ENCODE measurements at regions not wholly inside any gene's neighbourhood (a gene's known extent, or its start where the extent isn't known, plus 50 kb on each side); places are given as distances from the start of the nearest gene placed in this dataset.
"Not testable (repeated sequence)": the region's sequence is repeated elsewhere in the genome, so short reads cannot be mapped to it uniquely, and the experiment has no call there.

DNA sequence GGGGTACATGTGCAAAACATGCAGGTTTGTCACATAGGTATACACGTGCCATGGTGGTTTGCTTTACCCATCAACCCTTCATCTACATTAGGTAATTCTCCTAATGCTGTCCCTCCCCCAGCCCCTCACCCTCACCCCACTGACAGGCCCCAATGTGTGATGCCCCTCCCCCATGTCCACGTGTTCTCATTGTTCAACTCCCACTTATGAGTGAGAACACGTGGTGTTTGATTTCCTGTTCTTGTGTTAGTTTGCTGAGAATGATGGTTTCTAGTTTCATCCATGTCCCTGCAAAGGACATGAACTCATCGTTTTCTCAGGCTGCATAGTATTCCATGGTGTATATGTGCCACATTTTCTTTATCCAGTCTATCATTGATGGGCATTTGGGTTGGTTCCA is 232.9 kb upstream of the RASGRP1 start:
- intact Hi-C loops (cut with micrococcal nuclease) = not testable (repeated sequence)

DNA sequence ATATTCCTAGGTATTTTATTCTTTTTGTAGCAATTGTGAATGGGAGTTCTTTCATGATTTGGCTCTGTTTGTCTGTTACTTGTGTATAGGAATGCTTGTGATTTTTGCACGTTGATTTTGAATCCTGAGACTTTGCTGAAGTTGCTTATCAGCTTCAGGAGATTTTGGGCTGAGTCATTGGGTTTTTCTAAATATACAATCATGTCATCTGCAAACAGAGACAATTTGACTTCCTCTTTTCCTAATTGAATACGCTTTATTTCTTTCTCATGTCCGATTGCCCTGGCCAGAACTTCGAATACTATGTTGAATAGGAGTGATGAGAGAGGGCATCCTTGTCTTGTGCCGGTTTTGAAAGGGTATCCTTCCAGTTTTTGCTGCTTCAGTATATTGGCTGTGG is 234.6 kb upstream of the RASGRP1 start:
- intact Hi-C loops (cut with micrococcal nuclease) = not testable (repeated sequence)

DNA sequence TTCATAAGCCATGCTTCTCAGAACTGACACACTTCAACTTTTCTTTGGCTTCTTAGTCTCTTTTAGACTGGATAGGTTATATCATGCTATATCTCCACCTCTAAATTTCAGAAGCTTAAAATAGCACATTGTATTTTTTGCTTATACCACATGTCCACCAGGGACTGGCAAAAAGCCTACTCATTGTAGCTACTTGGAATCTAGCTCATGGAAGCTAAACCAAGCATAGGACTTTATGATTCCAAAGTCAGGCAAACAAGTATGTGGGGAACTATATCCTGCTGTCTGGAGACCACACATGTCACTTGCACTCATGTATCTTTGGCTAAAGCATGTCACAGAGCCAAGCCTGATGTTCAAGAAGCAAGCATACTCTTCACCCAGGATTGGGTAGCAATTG is 245.0 kb upstream of the RASGRP1 start:
- intact Hi-C loops (cut with micrococcal nuclease) = no loop called here

DNA sequence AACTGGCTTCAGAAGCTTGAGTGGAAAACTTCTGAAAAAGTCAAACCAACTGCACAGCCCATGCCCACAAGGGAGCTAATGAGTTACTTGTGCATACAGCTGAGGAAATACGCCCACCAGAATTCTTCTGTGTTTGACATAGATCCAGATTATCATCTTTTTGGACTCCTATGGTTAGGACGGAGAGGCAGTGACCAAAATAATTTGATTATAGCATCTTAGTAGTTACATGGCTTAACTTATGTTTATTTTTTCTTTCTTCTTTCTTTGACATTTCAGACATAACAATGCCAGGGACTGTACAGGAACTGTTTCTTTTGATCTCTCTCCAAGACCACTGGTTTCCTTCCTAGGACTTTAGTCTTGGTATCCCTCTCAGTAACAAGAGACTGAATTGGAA is 246.1 kb upstream of the RASGRP1 start:
- intact Hi-C loops (cut with micrococcal nuclease) = no loop called here

DNA sequence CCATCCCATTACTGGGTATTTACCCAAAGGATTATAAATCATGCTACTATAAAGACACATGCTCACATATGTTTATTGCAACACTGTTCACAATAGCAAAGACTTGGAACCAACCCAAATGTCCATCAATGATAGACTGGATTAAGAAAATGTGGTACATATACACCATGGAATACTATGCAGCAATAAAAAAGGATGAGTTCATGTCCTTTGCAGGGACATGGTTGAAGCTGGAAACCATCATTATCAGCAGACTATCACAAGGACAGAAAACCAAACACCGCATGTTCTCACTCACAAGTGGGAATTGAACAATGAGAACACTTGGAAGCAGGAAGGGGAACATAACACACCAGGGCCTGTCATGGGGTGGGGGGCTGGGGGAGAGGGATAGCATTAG is 249.6 kb upstream of the RASGRP1 start:
- intact Hi-C loops (cut with micrococcal nuclease) = not testable (repeated sequence)

DNA sequence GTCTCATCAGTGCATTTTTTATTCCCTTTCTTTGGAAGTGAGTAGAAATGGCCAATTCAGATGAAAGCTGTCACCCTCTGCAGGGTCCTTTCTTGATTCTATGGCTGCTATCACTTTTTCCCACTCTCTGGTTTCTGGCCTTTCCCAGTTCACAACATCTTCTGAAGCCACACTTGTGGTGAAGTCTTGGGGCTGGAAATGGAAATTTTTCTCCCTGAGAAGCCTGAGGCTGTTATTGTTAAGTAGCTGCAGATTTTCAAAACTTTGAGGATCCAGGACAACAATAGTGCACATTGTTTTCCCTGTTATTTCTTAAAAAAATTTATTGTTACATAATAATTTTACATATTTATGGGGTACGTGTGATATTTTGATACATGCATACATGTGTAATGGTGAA is 250.3 kb upstream of the RASGRP1 start:
- intact Hi-C loops (cut with micrococcal nuclease) = loop anchor here (5.0 kb wide), 2 partner anchors 108 to 942 kb away; no protein-coding TSS in a partner anchor

DNA sequence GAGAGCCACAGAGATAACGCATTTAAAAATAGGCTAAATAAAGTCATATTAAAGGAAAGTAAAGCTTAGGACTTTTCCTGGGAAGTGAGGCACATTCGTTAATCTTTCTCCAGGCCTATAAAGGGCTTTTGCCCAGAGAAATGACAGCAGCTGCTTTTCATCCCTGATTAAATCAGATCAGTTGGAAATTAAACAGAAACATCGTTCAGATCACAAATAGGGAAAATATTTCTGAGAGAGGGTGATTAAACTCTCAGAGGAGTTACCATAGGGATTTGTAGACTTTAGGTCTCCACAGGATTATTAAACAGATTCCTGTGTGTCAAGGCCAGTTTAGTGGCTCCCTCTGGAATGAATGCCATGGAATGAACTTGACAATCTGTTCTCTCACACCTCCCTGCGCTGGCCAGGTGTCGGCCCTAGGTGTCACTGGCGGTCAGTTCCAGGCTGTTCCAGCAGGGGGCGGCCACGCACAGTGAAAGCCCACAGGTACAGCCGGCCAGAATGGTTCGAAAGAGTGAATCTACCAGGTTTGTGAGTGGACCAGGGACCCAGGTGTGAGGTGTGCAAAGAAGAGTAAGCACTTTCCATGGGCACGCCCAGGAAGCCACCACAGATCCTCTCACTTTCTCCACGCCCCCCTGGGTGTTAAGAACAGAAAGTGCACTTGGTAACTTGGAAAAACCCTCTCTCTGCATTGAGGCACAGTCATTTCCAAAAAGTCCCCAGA is 253.0 kb upstream of the RASGRP1 start:
- intact Hi-C loops (cut with micrococcal nuclease) = loop anchor here (1.0 to 5.0 kb wide), 4 partner anchors 110 to 940 kb away; no protein-coding TSS in a partner anchor

DNA sequence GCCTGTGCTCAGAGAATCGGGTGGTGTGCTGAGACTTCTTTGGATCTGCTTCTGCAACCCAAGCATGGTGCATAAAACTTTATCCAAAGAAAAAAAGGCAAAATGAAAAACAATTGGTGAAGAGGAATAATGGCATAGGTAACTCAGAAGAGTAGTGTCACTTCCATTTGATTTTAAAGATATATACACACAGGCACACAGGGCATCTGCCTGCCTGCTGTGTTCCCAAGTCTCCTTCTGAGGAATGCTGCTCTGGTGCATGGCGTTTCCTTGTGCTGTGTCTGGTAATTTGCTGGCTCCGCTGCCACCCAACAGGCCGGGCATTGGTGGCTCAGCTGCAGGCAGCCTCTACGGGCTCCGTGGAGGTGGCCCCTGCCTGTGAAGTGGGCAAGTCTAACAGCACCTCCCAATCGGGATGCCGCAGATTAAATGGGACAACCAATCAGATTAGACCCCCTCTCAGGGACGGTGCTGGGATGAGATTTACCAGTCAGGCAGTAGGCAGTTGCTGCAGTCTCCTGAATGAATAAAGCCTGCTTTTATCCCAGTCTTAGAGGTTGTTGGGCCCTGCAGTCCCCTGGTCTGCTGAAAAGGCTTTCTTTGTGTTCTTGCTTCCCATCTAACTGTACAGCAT is 253.7 kb upstream of the RASGRP1 start:
- intact Hi-C loops (cut with micrococcal nuclease) = loop anchor here (5.0 kb wide), 2 partner anchors 111 to 939 kb away; no protein-coding TSS in a partner anchor

DNA sequence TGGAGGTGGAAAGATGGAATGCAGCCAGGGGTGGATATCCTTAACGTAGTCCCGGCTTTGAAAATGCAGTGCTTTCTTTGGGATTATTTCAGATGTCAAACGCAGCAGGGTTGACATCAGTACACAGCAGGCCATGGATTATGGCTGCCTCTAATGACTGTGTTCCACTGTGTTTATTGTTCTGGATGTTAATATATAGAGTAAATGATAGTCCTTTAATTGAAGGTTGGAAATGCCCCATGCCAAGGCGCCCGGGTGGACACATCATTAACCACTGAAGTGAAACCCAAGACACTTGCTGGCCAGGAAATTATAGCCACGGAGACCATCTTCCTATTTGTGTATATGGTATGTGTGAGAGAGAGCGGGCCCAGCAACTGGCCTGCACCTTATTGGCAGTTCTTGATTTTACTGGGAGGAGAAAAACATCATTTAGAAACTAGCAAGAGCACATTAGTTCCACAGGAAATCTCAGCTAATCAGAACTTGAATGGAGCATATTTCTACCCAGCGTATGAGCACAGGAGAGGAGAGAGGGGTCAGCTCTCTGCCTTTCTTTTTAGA is 254.9 kb upstream of the RASGRP1 start:
- intact Hi-C loops (cut with micrococcal nuclease) = loop anchor here (5.0 kb wide), 2 partner anchors 112 to 938 kb away; no protein-coding TSS in a partner anchor

DNA sequence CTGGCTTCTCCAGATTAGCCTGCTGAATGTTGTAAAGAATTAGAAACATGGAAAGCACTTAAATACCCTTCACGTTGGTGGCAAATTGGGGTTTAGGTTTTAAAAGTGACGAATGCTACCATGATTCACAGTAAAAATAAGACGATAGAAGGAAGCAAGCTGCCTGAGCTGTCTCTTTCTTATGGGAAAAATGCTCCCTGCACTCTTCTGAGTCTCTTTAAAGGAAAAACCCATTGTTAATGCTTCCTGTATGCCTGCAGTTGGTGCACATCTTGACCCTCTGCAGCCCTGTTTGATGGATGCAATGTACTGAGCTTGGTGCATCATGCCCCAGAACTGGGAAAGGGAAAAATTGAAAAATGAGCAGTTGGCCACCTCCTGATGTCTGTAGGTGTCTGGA is 258.6 kb upstream of the RASGRP1 start:
- intact Hi-C loops (cut with micrococcal nuclease) = no loop called here

DNA sequence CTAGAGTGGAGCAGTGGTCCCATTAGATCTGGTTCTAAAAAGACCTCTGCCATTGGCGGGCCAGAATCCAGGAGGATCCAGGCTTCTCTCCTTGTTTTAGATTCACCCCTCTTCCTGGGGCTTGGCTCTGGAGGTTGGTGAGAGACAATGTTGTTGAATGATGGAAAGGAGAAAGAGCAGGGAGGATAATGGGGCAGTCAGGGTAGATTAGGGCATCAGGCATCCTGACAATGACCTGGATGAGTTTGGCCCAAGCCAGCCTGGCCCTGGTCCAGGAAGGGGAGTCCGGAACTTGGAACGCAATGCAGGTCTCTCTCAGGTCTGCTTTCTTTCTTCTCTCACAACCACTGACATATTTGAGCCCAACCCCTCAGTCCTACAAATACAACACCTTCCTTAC is 260.1 kb upstream of the RASGRP1 start:
- intact Hi-C loops (cut with micrococcal nuclease) = no loop called here

DNA sequence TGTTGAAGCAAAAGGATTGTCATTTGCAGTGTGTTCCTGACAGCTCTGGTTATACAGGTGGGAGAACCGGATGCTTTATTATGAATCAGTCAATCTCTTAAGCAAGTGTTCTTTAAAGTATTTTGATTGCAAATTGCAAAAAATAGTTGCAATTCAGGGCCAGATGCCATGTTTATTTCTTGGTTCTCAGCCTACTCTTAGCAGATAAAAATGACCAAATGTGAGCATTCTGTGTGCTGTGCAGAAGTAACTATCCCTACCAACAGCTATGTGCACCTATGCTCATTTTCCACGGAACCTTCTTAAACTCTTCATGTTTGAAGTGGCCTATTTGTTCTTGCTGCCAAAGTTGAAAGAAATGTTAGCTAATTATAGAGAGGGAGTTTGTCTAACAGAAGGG is 262.3 kb upstream of the RASGRP1 start:
- intact Hi-C loops (cut with micrococcal nuclease) = no loop called here

DNA sequence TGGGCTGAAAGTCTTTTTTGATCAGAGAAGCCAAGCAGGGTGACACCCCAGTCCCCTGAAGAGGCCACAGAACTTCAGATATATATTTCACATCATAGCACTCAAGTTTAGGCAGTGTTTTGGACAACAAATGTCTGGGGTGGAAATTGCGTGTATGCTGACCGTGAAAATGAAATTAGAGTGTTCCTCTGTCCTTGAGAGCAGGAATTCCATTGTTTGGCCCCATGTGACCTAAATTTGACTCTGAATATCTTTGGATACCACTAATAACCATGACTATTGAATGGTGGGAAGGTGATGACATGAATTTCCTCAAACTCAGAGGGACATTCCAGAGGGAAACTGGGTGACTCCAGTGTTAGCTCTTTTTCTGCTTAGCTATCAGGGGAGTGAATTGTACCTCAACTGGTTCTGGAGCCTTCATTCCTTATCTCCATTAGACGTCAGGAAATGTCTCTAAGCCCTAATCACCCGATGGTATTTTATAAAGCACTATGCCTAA is 263.5 kb upstream of the RASGRP1 start:
- intact Hi-C loops (cut with micrococcal nuclease) = no loop called here

DNA sequence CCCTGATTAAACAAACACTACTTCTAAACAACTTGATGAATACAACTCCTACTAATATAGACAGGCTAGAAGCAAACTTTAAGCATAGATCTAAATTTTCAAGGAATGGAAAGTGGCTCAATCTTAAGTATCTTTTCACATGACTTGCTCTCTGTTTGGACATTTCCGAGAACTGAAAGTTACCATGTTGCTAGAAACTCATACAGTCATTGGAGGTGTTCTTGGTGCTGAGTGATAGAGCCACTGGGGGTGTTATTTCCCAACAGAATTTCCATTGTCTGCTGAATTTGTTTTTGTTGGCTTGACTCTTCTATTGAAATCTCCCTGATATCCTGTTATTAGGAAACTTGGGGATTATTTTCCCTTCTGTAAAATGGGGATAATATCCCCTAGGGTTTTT is 264.5 kb upstream of the RASGRP1 start:
- intact Hi-C loops (cut with micrococcal nuclease) = no loop called here

DNA sequence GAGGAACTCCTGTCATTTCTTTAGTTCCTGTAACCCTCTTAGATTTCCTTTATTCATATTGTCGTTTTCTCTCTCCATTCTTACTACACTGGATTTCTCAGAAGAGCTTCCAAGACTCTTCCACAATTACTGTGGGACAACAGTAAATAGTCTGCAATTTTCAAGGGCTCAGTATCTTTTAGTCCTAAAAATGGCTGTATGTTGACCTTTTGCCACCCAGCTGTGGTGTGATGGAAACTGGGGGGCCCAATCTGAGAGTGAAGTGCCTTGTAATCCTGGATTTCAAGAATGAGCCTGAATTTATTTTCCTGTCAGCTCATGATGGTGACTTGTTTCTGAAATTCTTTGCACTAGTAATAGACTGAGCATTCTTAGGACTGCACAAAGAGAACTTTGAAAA is 277.6 kb upstream of the RASGRP1 start:
- intact Hi-C loops (cut with micrococcal nuclease) = no loop called here

DNA sequence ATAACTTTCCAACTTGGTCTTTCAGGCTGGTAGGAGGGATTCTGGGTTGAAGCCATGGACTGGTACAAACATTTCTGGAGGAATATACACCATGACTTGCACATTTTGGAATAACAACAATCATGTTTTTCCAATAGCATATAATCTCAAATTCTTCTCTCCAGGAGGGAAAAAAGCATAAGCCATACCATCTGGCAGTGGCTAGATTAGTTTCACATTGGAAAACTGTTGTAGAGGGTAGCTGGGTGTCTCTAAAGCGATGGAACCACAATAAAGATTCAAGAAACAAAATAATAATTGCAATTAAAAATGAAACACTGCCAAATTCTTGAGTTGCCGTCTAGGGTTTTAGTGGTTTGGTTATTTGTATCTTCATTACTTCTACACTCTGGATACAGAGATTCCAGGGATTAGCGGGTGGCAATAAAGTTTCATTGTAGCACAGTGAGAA is 278.5 kb upstream of the RASGRP1 start:
- intact Hi-C loops (cut with micrococcal nuclease) = no loop called here

DNA sequence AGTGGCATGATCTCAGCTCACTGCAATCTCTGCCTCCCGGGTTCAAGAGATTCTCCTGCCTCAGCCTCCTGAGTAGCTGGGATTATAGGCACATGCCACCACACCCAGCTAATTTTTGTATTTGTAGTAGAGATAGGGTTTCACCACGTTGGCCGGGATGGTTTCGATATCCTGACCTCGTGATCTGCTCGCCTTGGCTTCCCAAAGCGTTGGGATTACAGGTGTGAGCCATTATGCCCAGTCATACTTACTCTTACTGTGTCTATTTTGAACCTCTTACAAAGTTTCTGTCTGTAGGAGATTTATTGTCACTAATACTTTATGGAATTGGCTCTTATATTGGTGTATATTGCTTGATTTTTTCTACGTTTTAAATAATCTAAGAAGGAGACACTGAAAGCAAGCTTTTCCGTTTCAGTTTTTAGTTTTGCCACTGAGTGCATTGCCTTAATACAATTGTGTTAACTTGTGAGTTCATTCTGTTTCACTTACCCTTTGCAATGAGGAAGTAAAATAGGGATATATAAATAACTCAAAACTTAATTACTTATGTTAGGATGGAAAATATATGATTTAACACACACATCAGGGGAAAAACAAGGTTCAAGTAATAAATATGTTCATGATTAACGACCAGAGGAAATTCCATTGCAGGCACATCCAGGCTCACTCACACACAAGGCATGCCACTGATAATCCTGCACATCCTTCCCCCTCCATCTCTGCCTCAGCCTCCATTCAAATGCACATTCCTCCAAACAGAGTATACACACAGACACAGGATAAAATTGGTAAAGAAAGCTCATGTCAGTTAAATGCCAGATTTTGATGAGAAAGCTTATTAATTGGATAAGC is 279.3 kb upstream of the RASGRP1 start:
- intact Hi-C loops (cut with micrococcal nuclease) = no loop called here

DNA sequence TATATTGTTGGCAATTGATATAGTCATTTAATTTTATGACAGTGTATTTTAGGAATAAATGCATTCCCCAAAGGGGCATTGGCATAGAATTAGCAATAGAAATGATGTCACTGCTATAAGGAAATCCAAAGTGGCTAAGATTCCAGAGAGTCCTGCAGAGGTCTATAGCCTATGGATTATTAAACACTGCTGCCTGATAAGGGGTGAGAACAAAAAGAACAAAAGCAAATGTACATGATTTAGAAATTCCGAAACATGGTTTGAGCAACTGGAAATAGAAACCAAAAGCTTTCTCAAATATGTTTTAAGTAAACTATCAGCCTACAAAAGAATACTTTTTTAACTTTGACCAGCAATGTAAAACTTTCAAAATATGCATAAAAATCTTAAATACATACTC is 280.1 kb upstream of the RASGRP1 start:
- intact Hi-C loops (cut with micrococcal nuclease) = no loop called here

DNA sequence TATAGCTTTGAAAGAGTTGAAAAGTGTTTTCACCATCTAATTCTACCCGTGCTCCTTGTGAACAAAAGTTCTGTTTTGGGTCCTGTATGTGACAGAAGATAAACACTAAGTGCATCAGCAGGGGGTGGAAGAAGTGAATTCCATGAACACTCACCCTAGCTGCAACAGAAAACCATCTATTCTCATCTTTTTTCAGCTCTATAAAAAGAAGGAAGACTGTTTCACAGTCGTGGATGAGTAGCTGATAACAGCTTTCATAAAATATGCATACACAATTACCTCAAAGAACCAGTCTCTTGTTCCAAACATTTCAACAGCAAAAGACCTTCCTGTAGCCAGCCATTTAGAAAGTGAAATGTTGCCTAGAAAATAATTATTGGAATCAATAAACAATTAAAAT is 281.7 kb upstream of the RASGRP1 start:
- intact Hi-C loops (cut with micrococcal nuclease) = no loop called here

DNA sequence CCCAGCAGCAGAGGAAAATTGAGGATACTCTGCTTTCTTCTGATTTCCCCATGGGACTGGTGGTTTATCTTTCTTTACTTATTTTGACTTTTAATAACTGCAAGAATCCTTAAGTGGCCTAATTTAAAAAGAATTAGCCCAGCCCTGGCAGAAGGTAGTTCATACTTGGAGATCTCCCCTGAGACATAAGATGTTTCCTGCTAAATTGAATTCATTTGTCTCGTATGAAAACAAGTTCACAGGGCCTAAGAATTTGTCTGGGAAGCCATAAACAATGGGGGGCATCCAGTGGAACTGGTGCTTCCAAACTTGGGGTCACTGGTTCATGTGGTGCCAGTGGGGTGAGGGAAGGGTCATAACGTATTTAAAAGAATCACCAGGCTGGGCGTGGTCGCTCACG is 283.1 kb upstream of the RASGRP1 start:
- intact Hi-C loops (cut with micrococcal nuclease) = no loop called here

DNA sequence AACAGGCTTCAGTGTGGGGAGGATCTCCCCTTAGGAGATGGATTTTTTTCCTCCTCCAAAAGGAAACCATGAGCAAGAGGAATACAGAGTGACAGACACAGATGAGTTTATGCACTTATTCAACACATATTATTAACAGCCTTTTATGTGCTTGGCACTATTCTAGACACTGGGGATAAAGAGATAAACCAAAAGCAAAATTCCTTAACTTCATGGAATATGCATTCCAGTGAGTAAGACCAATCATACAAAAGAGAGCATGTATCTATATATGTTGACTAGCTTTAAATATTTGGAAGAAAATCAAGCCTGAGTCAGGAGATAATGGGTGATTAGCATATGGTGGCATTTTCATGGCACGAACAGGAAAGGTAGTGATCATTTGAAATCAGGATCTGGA is 284.4 kb upstream of the RASGRP1 start:
- intact Hi-C loops (cut with micrococcal nuclease) = no loop called here
